Islet precursor cell (in vitro differentiated cells): ENCODE measurements at regions not wholly inside any gene's neighbourhood (a gene's known extent, or its start where the extent isn't known, plus 50 kb on each side); places are given as distances from the start of the nearest gene placed in this dataset.

Source experiments
- DNase-seq: peaks from one replicate; pipeline ENCODE4 v3.0.0-alpha.2; 2018

DNA sequence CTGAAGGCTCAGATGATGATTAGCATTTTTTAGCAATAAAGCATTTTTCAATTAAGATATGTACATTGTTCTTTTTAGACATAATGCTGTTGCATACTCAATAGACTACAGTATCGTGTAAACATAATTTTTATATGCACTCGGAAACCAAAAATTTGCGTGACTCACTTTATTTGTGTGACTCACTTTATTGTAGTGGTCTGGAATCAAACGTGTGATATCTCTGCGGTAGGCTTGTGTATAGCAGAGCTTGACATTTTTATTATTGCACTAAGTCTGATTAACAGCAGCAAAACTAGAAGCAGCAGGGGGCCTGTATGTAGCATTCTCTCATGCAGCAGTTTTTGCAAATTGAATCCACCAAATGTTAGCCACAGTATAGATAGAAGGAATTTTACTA lies 119.1 kb upstream of the PRDX4 start:
- DNase-seq = no peak

DNA sequence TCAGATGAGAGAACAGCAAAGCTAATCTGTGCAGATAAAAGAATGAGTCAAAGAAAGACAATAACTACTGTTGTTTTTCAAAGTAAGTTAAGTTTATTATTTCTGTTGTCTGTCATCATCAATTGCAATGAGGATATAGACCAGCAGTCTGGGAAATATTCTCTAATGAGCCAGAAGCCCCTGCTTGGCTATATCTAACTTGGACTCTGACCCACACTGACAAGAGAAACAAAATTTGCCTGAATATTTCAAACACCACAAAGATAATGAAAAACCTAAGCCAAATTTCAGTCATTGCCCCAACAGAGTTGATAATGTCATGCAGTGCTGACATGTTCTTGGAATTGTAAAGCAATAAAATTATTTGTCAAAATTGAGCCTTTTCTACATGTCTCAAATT lies 115.0 kb upstream of the PRDX4 start:
- no peak for DNase-seq

DNA sequence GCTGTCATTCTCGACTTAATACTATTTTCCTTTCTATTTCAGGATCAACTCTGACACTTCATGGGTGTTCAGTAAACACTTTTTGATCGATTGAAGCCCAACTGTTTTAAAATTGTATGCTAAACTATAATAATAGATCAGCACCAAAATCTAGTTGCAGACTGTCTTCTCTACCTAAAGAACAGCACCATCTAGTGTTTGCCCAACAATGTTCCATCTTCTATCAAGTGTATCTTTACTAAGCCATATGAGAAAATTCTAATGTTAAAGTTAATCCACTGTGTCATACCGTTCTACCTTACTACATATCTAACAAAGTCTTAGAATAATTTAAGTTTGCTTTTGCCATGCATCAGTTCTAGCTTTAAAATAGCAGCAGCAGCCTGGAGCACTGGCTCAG lies 113.0 kb upstream of the PRDX4 start:
- DNase-seq = no peak

DNA sequence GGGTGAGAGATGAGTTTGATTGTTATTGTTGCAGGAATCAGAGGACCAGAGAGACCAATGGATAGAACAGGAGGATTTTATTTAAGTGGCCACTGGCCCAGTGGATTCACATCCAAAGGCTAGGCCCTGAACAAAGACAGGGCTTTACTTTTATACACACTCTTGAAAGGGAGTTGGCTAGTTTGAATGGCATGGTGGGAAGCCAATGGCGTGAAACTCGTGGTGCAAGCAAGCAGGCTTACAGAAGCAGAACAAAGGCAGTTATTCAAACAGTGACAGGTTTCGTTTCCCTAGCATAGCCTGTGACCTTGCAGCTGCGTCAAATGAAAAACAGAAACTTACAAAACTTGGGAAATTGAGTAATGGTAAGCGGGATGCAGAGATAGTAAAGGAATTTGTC lies 110.2 kb upstream of the PRDX4 start:
- no peak for DNase-seq

DNA sequence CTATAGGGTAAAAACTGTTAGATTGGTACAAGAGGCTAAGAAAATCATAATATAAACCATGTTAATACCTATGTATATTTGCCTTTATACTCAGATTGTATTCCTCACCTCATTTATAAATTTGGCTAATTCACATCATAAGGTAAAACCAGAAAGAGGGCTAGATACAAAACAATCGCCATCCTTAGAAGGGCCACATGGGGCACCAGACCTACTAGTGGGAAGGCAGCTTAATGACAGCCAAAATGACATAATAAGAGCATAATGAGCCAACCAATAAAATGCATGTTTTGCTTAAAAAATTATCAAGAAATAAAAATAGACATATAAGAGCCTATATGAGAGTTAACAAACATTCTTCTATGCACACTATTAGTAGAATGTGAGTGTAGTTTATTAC lies 107.3 kb upstream of the PRDX4 start:
- no peak for DNase-seq

DNA sequence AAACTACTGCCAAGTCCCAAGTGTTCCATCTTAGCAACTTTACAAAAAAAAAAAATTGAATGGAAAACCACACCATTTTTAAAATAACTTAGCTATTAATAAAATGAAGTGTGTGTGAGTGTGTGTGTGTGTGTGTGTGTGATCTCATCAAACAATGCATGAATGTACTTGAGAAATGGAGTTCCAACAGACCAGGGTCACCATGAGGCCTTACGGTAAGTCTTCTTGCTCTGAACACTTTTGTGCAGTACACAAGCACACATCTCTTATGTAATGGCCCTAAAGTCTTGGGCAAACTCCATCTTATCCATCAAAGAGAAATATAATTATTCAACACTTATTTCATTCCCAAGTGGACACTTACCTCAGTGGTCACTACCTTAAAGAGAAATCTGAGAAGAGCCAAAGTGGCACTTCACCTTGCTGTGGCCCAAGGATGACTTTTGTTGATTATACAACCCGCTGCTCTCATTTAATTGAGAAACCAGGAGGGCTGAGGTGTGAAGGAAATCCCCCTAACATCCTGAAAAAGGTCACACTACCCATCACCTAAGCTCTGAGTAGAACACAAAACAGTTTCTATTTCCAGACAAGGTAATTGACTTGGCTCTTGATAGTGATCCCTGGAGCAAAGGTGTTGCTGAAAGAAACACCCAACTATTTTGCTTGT lies 96.5 kb upstream of the PRDX4 start:
- no peak for DNase-seq

DNA sequence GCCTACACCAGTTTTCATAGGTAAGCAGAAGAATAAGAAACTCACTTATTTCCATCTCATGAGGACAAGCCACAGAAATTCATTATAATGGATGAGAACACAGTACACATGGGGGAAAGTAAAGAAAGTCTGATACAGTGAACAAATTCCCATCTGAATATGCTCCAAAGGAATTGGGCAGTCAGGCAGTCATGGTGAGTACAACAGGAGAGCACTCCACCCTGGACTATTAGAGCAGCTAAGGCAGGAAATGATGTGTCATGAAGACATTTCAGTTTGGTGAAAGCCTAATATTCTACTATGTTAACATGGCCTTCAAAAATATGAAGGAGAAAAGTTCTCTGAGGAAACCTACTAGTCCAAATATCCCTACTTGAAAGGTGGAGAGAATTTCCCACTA lies 92.0 kb upstream of the PRDX4 start:
- DNase-seq = no peak

DNA sequence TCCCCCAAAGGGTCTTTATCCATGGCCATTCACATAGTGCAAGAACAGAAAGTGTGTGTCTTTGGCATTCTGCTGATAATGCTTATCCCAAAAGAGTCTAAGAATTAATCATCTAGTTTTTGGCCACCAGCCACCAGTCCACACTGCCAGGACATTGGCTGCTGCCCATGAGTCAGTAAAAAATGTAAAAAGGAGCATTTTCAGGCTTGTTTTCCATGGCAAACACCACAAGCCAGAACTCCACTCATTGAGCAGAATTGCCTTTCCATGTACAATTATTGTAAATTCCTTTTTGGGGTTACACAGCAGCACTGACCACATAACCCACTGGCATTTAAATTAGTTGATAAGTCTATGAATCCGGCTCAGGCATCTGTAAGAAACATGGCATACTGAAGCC lies 89.2 kb upstream of the PRDX4 start:
- DNase-seq = no peak

DNA sequence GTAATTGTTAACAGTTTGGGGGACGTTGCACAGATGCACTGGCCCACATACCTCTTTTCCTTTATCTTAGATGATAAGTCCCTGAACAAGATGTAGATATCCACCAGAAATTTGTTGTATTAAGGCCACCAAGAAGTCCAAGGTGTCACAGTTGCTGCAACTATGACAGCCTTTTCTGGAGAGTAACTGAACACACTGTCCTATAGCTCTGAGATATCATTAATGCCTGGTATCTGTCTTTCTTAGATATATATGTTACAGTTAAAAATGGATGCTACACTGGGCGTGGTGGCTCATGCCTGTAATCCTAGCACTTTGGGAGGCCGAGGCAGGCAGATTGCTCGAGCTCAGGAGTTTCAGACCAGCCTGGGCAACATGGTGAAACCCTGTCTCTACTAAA lies 77.8 kb upstream of the PRDX4 start:
- no peak for DNase-seq

DNA sequence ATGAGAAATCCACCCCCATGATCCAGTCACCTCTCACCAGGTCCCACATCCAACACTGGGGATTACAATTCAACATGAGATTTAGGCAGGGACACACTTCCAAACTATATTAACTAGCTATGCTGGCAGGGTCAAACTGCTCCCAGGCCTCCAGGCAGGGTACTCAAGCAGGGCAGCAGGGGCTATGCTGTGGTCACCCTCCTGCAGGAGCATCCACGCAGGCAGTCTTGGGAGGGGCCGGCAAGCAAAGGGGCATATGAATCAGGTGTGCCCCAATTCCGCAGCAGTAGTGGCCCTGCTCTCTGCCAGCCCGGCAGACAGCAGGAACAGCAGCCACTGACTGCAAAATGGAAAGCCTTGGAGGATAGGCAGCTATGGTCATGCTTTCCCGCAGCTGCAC lies 74.6 kb upstream of the PRDX4 start:
- DNase-seq = peak; percentile 42

DNA sequence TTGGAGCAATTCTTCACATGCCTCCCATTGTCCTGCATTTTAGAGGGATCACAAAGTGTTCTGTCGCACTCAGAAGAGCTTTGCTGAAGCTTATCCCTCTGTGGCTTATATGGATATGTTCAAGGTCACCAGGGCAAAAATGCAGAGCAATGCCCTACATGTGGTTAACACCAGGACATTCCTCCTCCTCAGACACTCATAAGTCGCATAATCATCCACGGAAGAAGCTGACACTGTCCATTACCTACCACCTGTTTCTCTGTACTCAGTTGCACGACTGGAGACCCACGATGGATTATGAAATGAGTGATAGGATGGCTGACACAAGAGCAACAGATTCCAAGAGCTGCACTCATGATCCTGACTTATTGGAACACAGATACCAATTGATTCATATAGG lies 68.7 kb upstream of the PRDX4 start:
- DNase-seq = no peak

DNA sequence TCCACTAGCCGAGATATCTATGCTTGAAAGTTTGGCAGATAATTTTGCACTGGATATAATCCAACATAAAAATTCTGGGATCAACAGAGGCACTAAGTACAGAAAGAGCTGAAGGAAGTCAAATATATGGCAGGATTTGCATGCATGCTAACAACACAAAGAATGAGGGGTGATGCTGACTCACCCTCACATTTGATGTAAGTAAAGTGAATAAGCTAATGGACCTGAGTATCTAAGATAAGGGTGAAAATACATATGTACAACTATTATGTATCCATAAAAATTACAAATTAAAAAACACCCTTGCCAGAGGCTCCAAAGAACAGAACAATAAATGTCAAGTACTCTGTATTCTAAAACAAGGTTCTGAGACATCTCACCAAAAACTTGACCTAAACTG lies 63.8 kb upstream of the PRDX4 start:
- no peak for DNase-seq

DNA sequence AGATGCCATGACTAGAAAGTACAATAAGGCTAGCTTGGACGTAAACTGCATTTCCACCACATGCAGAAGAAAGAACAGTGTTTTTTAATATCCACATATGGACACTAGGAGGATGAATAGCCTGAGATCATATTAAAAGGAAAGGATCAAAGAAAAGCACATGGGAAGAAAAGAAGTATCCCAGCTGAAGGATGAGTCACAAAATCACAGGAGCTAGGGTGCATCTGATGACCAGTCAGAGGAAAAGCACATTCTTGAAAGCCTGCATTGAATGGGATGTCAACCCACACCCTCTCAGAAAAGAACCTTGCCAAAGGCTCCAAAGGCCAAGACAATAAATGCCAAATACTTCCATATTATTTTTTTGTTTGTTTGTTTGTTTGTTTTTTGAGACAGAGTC lies 56.8 kb upstream of the PRDX4 start:
- DNase-seq = no peak

DNA sequence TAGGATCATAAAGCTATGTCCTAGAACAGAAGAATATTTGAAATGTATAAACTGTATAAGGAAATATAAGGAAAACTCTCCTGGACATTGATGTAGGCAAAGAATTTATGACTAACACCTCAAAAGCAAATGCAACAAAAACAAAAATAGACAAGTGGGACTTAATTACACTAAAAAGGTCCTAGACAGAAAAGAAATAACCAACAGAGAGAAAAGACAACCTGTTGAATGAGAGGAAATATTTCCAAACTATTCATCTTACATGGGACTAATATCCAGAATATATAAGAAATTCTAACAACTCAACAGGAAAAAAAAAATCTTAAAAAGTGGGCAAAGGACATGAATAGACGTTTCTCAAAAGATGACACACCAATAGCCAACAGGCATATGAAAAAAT lies 54.4 kb upstream of the PRDX4 start:
- DNase-seq = no peak

DNA sequence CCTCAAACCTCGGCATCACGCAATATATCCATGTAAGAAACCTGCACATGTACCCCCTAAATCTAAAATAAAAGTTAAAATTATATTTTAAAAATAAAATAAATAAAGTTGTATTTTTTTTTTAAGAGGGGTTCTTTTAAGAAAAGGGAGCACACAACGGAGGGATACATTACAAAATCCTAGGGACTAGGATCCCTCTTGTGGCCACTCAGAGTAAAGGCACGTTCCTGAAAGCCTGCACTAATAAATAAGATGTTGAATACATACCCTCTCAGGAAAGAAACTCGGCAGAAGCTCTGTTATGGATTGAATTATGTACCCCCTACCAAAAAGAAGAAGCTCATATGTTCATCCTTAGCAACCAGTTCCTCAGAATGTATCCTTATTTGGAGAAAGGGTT lies 50.9 kb upstream of the PRDX4 start:
- no peak for DNase-seq
